ENCODE measurements at regions not wholly inside any gene's neighbourhood (a gene's known extent, or its start where the extent isn't known, plus 50 kb on each side); places are given as distances from the start of the nearest gene placed in this dataset.

- TF ChIP-seq CTCF (IDR thresholded peaks at IDR 0.05), result no peak
- intact Hi-C loops (cut with DNase I), result no loop called here
These were observed 536.5 kb upstream of the ACO1 start for GRCh38 chr9:31847963-31848362.

GRCh38 chr9:31848505-31849285 lies 535.7 kb upstream of the ACO1 start:
- TF ChIP-seq CTCF (IDR thresholded peaks at IDR 0.05), result no peak
- no peak overlapping the region for H3K4me3 ChIP-seq
- ATAC-seq (no peak), DNase-seq (no peak)
- no peaks in the 10 kb centered on the region for H3K36me3 ChIP-seq
- intact Hi-C loops (cut with DNase I), result no loop called here
- H3K9me3 ChIP-seq, result no peaks in the 10 kb centered on the region
- H3K27me3 ChIP-seq, result no peaks in the 10 kb centered on the region
- H3K27ac ChIP-seq, result no peak overlapping the region
- H3K4me1 ChIP-seq, result no peaks in the 10 kb centered on the region

More at GRCh38 chr9:31847963-31848362, 536.5 kb upstream of the ACO1 start:
- H3K4me1 ChIP-seq, result no peaks in the 10 kb centered on the region
- ATAC-seq (no peak), DNase-seq (no peak)
- H3K36me3 ChIP-seq, result no peaks in the 10 kb centered on the region
- H3K9me3 ChIP-seq, result no peaks in the 10 kb centered on the region
- no peak overlapping the region for H3K4me3 ChIP-seq
- no peaks in the 10 kb centered on the region for H3K27me3 ChIP-seq
- H3K27ac ChIP-seq, result no peak overlapping the region

- Histone ChIP-seq H3K27ac (no peak overlapping the region), H3K4me3 (no peak overlapping the region), H3K4me1 (no peaks in the 10 kb centered on the region), H3K9me3 (no peaks in the 10 kb centered on the region), H3K36me3 (no peaks in the 10 kb centered on the region), H3K27me3 (no peaks in the 10 kb centered on the region)
- ATAC-seq, result peak; percentile 22
- peak; percentile 30 for DNase-seq
- no peak for TF ChIP-seq CTCF (IDR thresholded peaks at IDR 0.05)
- intact Hi-C loops (cut with DNase I), result no loop called here
These were observed 530.3 kb upstream of the ACO1 start for GRCh38 chr9:31854187-31854586.

GRCh38 chr9:31868830-31869229 lies 515.6 kb upstream of the ACO1 start:
- intact Hi-C loops (cut with DNase I), result no loop called here
- Histone ChIP-seq H3K27ac (no peak overlapping the region), H3K4me3 (no peak overlapping the region), H3K36me3 (no peaks in the 10 kb centered on the region), H3K27me3 (no peaks in the 10 kb centered on the region), H3K4me1 (no peaks in the 10 kb centered on the region), H3K9me3 (no peaks in the 10 kb centered on the region)
- DNase-seq (peak; percentile 48), ATAC-seq (no peak)
- no peak for TF ChIP-seq CTCF (IDR thresholded peaks at IDR 0.05)

GRCh38 chr9:31870276-31870675 lies 514.2 kb upstream of the ACO1 start:
- Histone ChIP-seq H3K27me3 (no peaks in the 10 kb centered on the region), H3K9me3 (no peaks in the 10 kb centered on the region), H3K4me3 (no peak overlapping the region), H3K27ac (no peak overlapping the region), H3K4me1 (no peaks in the 10 kb centered on the region), H3K36me3 (no peaks in the 10 kb centered on the region)
- intact Hi-C loops (cut with DNase I), result no loop called here
- no peak for DNase-seq
- no peak for TF ChIP-seq CTCF (IDR thresholded peaks at IDR 0.05)
- no peak for ATAC-seq
